ENCODE measurements at regions not wholly inside any gene's neighbourhood (a gene's known extent, or its start where the extent isn't known, plus 50 kb on each side); places are given as distances from the start of the nearest gene placed in this dataset.

- no peak for TF ChIP-seq CTCF (IDR thresholded peaks at IDR 0.05)
- no peak for TF ChIP-seq POLR2A (IDR thresholded peaks at IDR 0.05)
Observed at GRCh38 chr12:126950266-126950665, 1316.7 kb upstream of the TMEM132C start.
